SJCRH30 (cell line): ENCODE measurements at regions not wholly inside any gene's neighbourhood (a gene's known extent, or its start where the extent isn't known, plus 50 kb on each side); places are given as distances from the start of the nearest gene placed in this dataset.

Experiments used
- DNase-seq, 2 experiments: peaks; one replicate each; pipeline ENCODE4 v3.0.0-alpha.2; 2015 to 2020
- H3K27ac ChIP-seq: fragments of 250-450 bp; sonication (Bioruptor Pico); 2 replicates; pipeline ENCODE4 v1.5.1; 2020; ENCODE audit warnings: mild to moderate bottlenecking, moderate library complexity
- H3K27me3 ChIP-seq: fragments of 250-450 bp; sonication (Bioruptor Pico); 2 replicates; pipeline ENCODE4 v1.5.1; 2020; ENCODE audit warnings: mild to moderate bottlenecking, moderate library complexity
- H3K36me3 ChIP-seq: fragments of 250-450 bp; sonication (Bioruptor Pico); 2 replicates; pipeline ENCODE4 v1.5.1; 2020; ENCODE audit warnings: mild to moderate bottlenecking, moderate library complexity
- H3K4me1 ChIP-seq: fragments of 250-450 bp; sonication (Bioruptor Pico); 2 replicates; pipeline ENCODE4 v1.5.1; 2020; ENCODE audit warnings: mild to moderate bottlenecking, moderate library complexity
- H3K4me3 ChIP-seq: fragments of 250-450 bp; sonication (Bioruptor Pico); 2 replicates; pipeline ENCODE4 v1.5.1; 2020; ENCODE audit warnings: mild to moderate bottlenecking, moderate library complexity
- H3K9me3 ChIP-seq: fragments of 250-450 bp; sonication (Bioruptor Pico); replicated peaks from 2 replicates; pipeline ENCODE4 v1.5.1; 2020; ENCODE audit warnings: mild to moderate bottlenecking, moderate library complexity

- DNase-seq: no peak
- Histone ChIP-seq H3K4me3 (no peak overlapping the region), H3K4me1 (no peaks in the 10 kb centered on the region), H3K9me3 (no peaks in the 10 kb centered on the region), H3K36me3 (no peaks in the 10 kb centered on the region), H3K27me3 (no peaks in the 10 kb centered on the region), H3K27ac (no peak overlapping the region)
These were observed 97.3 kb upstream of the SLCO6A1 start for GRCh38 chr5:102596113-102596512.

- Histone ChIP-seq H3K27me3 (no peaks in the 10 kb centered on the region), H3K4me3 (no peak overlapping the region), H3K9me3 (no peaks in the 10 kb centered on the region), H3K27ac (no peak overlapping the region), H3K4me1 (no peaks in the 10 kb centered on the region), H3K36me3 (no peaks in the 10 kb centered on the region)
- DNase-seq: no peak
These were observed 98.2 kb upstream of the SLCO6A1 start for GRCh38 chr5:102596951-102597350.

GRCh38 chr5:102599289-102599688, 100.5 kb upstream of the SLCO6A1 start:
- Histone ChIP-seq H3K27me3 (no peaks in the 10 kb centered on the region), H3K36me3 (no peaks in the 10 kb centered on the region), H3K9me3 (no peaks in the 10 kb centered on the region), H3K27ac (no peak overlapping the region), H3K4me3 (no peak overlapping the region), H3K4me1 (no peaks in the 10 kb centered on the region)
- DNase-seq: no peak

- Histone ChIP-seq H3K9me3 (no peaks in the 10 kb centered on the region), H3K27me3 (no peaks in the 10 kb centered on the region), H3K4me1 (no peaks in the 10 kb centered on the region), H3K27ac (no peak overlapping the region), H3K4me3 (no peak overlapping the region), H3K36me3 (no peaks in the 10 kb centered on the region)
- peak in 1 of 2 experiments; percentile 30 for DNase-seq
These were observed 102.2 kb upstream of the SLCO6A1 start for GRCh38 chr5:102600964-102601363.

- H3K27ac ChIP-seq: no peak overlapping the region
- H3K27me3 ChIP-seq: no peaks in the 10 kb centered on the region
- no peaks in the 10 kb centered on the region for H3K36me3 ChIP-seq
- no peak overlapping the region for H3K4me3 ChIP-seq
- H3K9me3 ChIP-seq: no peaks in the 10 kb centered on the region
- no peaks in the 10 kb centered on the region for H3K4me1 ChIP-seq
- DNase-seq: no peak
These were observed 104.9 kb upstream of the SLCO6A1 start for GRCh38 chr5:102603670-102604069.

GRCh38 chr5:102608414-102608813, 109.6 kb upstream of the SLCO6A1 start:
- Histone ChIP-seq H3K27me3 (no peaks in the 10 kb centered on the region), H3K27ac (no peak overlapping the region), H3K9me3 (no peaks in the 10 kb centered on the region), H3K4me1 (no peaks in the 10 kb centered on the region), H3K36me3 (no peaks in the 10 kb centered on the region), H3K4me3 (no peak overlapping the region)
- DNase-seq: no peak

- H3K9me3 ChIP-seq: no peaks in the 10 kb centered on the region
- no peak overlapping the region for H3K4me3 ChIP-seq
- no peaks in the 10 kb centered on the region for H3K4me1 ChIP-seq
- no peaks in the 10 kb centered on the region for H3K27me3 ChIP-seq
- no peaks in the 10 kb centered on the region for H3K36me3 ChIP-seq
- DNase-seq: no peak
- H3K27ac ChIP-seq: no peak overlapping the region
These were observed 112.5 kb upstream of the SLCO6A1 start for GRCh38 chr5:102611312-102611711.

GRCh38 chr5:102613661-102614060, 114.9 kb upstream of the SLCO6A1 start:
- no peak for DNase-seq

GRCh38 chr5:102617191-102618187, 118.7 kb upstream of the SLCO6A1 start:
- no peak overlapping the region for H3K27ac ChIP-seq
- no peaks in the 10 kb centered on the region for H3K9me3 ChIP-seq
- no peak for DNase-seq
- H3K4me3 ChIP-seq: no peak overlapping the region
- H3K36me3 ChIP-seq: no peaks in the 10 kb centered on the region
- no peaks in the 10 kb centered on the region for H3K4me1 ChIP-seq
- no peaks in the 10 kb centered on the region for H3K27me3 ChIP-seq

More at GRCh38 chr5:102613661-102614060, 114.9 kb upstream of the SLCO6A1 start:
- Histone ChIP-seq H3K4me1 (no peaks in the 10 kb centered on the region), H3K9me3 (no peaks in the 10 kb centered on the region), H3K36me3 (no peaks in the 10 kb centered on the region), H3K27me3 (no peaks in the 10 kb centered on the region), H3K27ac (no peak overlapping the region), H3K4me3 (no peak overlapping the region)

- Histone ChIP-seq H3K27ac (no peak overlapping the region), H3K27me3 (no peaks in the 10 kb centered on the region), H3K36me3 (no peaks in the 10 kb centered on the region), H3K4me1 (no peaks in the 10 kb centered on the region), H3K4me3 (no peak overlapping the region), H3K9me3 (no peaks in the 10 kb centered on the region)
- DNase-seq: no peak
These were observed 123.5 kb upstream of the SLCO6A1 start for GRCh38 chr5:102622262-102622661.

- H3K27ac ChIP-seq: no peak overlapping the region
- no peak for DNase-seq
- no peaks in the 10 kb centered on the region for H3K4me1 ChIP-seq
- H3K9me3 ChIP-seq: no peaks in the 10 kb centered on the region
- no peak overlapping the region for H3K4me3 ChIP-seq
- H3K36me3 ChIP-seq: no peaks in the 10 kb centered on the region
- H3K27me3 ChIP-seq: no peaks in the 10 kb centered on the region
These were observed 124.7 kb upstream of the SLCO6A1 start for GRCh38 chr5:102623329-102624065.

- Histone ChIP-seq H3K36me3 (no peaks in the 10 kb centered on the region), H3K27me3 (no peaks in the 10 kb centered on the region), H3K4me3 (no peak overlapping the region), H3K9me3 (no peaks in the 10 kb centered on the region), H3K4me1 (no peaks in the 10 kb centered on the region), H3K27ac (no peak overlapping the region)
- no peak for DNase-seq
These were observed 125.6 kb upstream of the SLCO6A1 start for GRCh38 chr5:102624405-102624804.

GRCh38 chr5:102625468-102625867, 126.7 kb upstream of the SLCO6A1 start:
- Histone ChIP-seq H3K36me3 (no peaks in the 10 kb centered on the region), H3K27me3 (no peaks in the 10 kb centered on the region), H3K9me3 (no peaks in the 10 kb centered on the region), H3K27ac (no peak overlapping the region), H3K4me1 (no peaks in the 10 kb centered on the region), H3K4me3 (no peak overlapping the region)
- DNase-seq: no peak

GRCh38 chr5:102625928-102626327, 127.1 kb upstream of the SLCO6A1 start:
- Histone ChIP-seq H3K4me3 (no peak overlapping the region), H3K9me3 (no peaks in the 10 kb centered on the region)

GRCh38 chr5:102627315-102627714, 127.8 kb upstream of the PAM start:
- H3K27me3 ChIP-seq: no peaks in the 10 kb centered on the region
- no peaks in the 10 kb centered on the region for H3K9me3 ChIP-seq
- H3K36me3 ChIP-seq: no peaks in the 10 kb centered on the region
- H3K4me1 ChIP-seq: no peaks in the 10 kb centered on the region
- no peak for DNase-seq
- H3K4me3 ChIP-seq: no peak overlapping the region
- no peak overlapping the region for H3K27ac ChIP-seq

More at GRCh38 chr5:102625928-102626327, 127.1 kb upstream of the SLCO6A1 start:
- Histone ChIP-seq H3K36me3 (no peaks in the 10 kb centered on the region), H3K27me3 (no peaks in the 10 kb centered on the region), H3K27ac (no peak overlapping the region), H3K4me1 (no peaks in the 10 kb centered on the region)
- no peak for DNase-seq
